SK-N-SH (cell line): ENCODE measurements at regions not wholly inside any gene's neighbourhood (a gene's known extent, or its start where the extent isn't known, plus 50 kb on each side); places are given as distances from the start of the nearest gene placed in this dataset.

Source experiments
- CTCF ChIA-PET: fragments of 300-600, 350-600 bp; formaldehyde crosslinking; extraction: SDS; loops from one replicate; lab custom pipeline; 2021; lab: Yijun Ruan, JAX
- POLR2A ChIA-PET: fragments of 350-600 bp; sonication (Branson Sonifier 250); formaldehyde crosslinking; extraction: SDS; loops from one replicate; lab custom pipeline; 2020; ENCODE audit warnings: antibody characterized with exemption, inconsistent platforms; lab: Yijun Ruan, JAX
- DNase-seq: peaks from one replicate; pipeline ENCODE4 v3.0.0; 2012
- H2AFZ ChIP-seq: fragments of 200-600 bp; sonication (generic); 2 replicates; pipeline ENCODE4 v1.8.1; 2016; ENCODE audit warnings: antibody characterized with exemption, mild to moderate bottlenecking, low read depth
- H3F3A ChIP-seq: fragments of 200-600 bp; sonication (generic); replicated peaks from 2 replicates; pipeline ENCODE3; 2016; ENCODE audit warnings: antibody characterized with exemption, mild to moderate bottlenecking; ENCODE audit not compliant: insufficient read depth
- H3K27ac ChIP-seq, 2 experiments: fragments of 200-500 bp in 1 of 2; fragments of 200-600 bp in 1 of 2; sonication (Bioruptor generic) in 1 of 2; sonication (generic), shearing (Covaris generic) in 1 of 2; 2 replicates each; pipeline versions ENCODE4 v1.5.1 to v1.6.1; 2014 to 2016; ENCODE audit warnings: low read depth in 2 of 2, inconsistent platforms in 1 of 2, low read length in 1 of 2, mild to moderate bottlenecking in 1 of 2, mixed read lengths in 1 of 2
- H3K27me3 ChIP-seq: fragments of 200-600 bp; sonication (generic), shearing (Covaris generic); 2 replicates; pipeline ENCODE4 v1.6.1; 2016; ENCODE audit warnings: mixed run types; ENCODE audit not compliant: insufficient read depth
- H3K36me3 ChIP-seq, 2 experiments: fragments of 200-500 bp in 1 of 2; fragments of 200-600 bp in 1 of 2; sonication (Bioruptor generic) in 1 of 2; sonication (generic) in 1 of 2; replicated peaks in 1 of 2; 2 replicates each; pipeline versions ENCODE3 to v1.5.1; 2014 to 2016; ENCODE audit warnings: low read length in 1 of 2, mild to moderate bottlenecking in 1 of 2; ENCODE audit not compliant: insufficient read depth in 2 of 2, control insufficient read depth in 1 of 2
- H3K4me1 ChIP-seq, 2 experiments: fragments of 200-500 bp in 1 of 2; fragments of 200-600 bp in 1 of 2; sonication (Bioruptor generic) in 1 of 2; sonication (generic), shearing (Covaris generic) in 1 of 2; 2 replicates each; pipeline versions ENCODE4 v1.5.1 to v1.6.1; 2014 to 2016; ENCODE audit warnings: low read depth in 1 of 2, low read length in 1 of 2, mixed run types in 1 of 2; ENCODE audit not compliant: insufficient read depth in 2 of 2, control insufficient read depth in 1 of 2
- H3K4me2 ChIP-seq: fragments of 200-600 bp; sonication (generic), shearing (Covaris generic); 2 replicates; pipeline ENCODE4 v1.6.1; 2017; ENCODE audit warnings: mixed run types
- H3K4me3 ChIP-seq, 2 experiments: fragments of 200-500 bp in 1 of 2; fragments of 200-600 bp in 1 of 2; sonication (Bioruptor generic) in 1 of 2; sonication (generic), shearing (Covaris generic) in 1 of 2; 2 replicates each; pipeline versions ENCODE4 v1.5.1 to v1.8.1; 2014 to 2016; ENCODE audit warnings: low read depth in 2 of 2, inconsistent platforms in 1 of 2, low read length in 1 of 2, mild to moderate bottlenecking in 1 of 2, mixed read lengths in 1 of 2, moderate library complexity in 1 of 2
- H3K79me2 ChIP-seq: fragments of 200-600 bp; sonication (generic); 2 replicates; pipeline ENCODE4 v1.8.1; 2017; ENCODE audit warnings: mild to moderate bottlenecking; ENCODE audit not compliant: insufficient read depth
- H3K9ac ChIP-seq: fragments of 200-600 bp; sonication (generic); 2 replicates; pipeline ENCODE4 v1.6.1; 2017; ENCODE audit warnings: mixed run types
- H3K9me2 ChIP-seq: fragments of 200-600 bp; sonication (generic); 2 replicates; pipeline ENCODE4 v1.6.1; 2017; ENCODE audit warnings: mixed run types
- H3K9me3 ChIP-seq: fragments of 200-600 bp; sonication (generic); 2 replicates; pipeline ENCODE4 v1.6.1; 2017; ENCODE audit warnings: mixed run types, mild to moderate bottlenecking, moderate library complexity
- H4K20me1 ChIP-seq: fragments of 200-600 bp; sonication (generic); 2 replicates; pipeline ENCODE4 v1.6.1; 2017; ENCODE audit warnings: mild to moderate bottlenecking, mixed run types; ENCODE audit not compliant: insufficient read depth
- CTCF ChIP-seq: fragments of 200-600 bp; sonication (generic); IDR thresholded peaks from 2 replicates; pipeline ENCODE4 v1.6.1; 2017; ENCODE audit warnings: antibody characterized with exemption, mild to moderate bottlenecking, moderate library complexity
- ELF1 ChIP-seq: IDR thresholded peaks from 2 replicates; pipeline ENCODE4 v1.4.0; 2012
- EZH2phosphoT487 ChIP-seq: fragments of 200-600 bp; sonication (generic); IDR thresholded peaks from 2 replicates; pipeline ENCODE4 v1.6.1; 2017; ENCODE audit warnings: low read depth, mixed run types, mild to moderate bottlenecking, antibody characterized with exemption, moderate library complexity, borderline replicate concordance
- GABPA ChIP-seq: IDR thresholded peaks from 2 replicates; pipeline ENCODE4 v1.4.0; 2012; ENCODE audit warnings: low read depth, mild to moderate bottlenecking
- GATA2 ChIP-seq: sonication (generic); formaldehyde crosslinking; IDR thresholded peaks from 2 replicates; pipeline ENCODE4 v1.5.0; 2020; ENCODE audit warnings: mild to moderate bottlenecking, missing genetic modification reagents
- IRF3 ChIP-seq: fragments of 150-350 bp; IDR thresholded peaks from 2 replicates; pipeline ENCODE4 v1.6.1; 2016; ENCODE audit warnings: mild to moderate bottlenecking, low read depth, low read length
- JUND ChIP-seq: IDR thresholded peaks from 2 replicates; pipeline ENCODE4 v1.4.0; 2012
- MAX ChIP-seq: IDR thresholded peaks from 2 replicates; pipeline ENCODE4 v1.4.0; 2012; ENCODE audit warnings: low read depth
- MEF2A ChIP-seq: IDR thresholded peaks from 2 replicates; pipeline ENCODE4 v1.4.0; 2012; ENCODE audit warnings: low read depth, borderline replicate concordance
- MXI1 ChIP-seq: IDR thresholded peaks from 2 replicates; pipeline ENCODE4 v1.6.1; 2012; ENCODE audit warnings: mild to moderate bottlenecking, low read depth, low read length, improper control_type of control experiment
- NFIC ChIP-seq: IDR thresholded peaks from 2 replicates; pipeline ENCODE4 v1.4.0; 2012; ENCODE audit warnings: borderline replicate concordance
- POLR2AphosphoS5 ChIP-seq: IDR thresholded peaks from 2 replicates; pipeline ENCODE4 v1.6.1; 2012; ENCODE audit warnings: low read depth, low read length
- RAD21 ChIP-seq: IDR thresholded peaks from 2 replicates; pipeline ENCODE4 v1.6.1; 2012; ENCODE audit warnings: mild to moderate bottlenecking, low read length
- RCOR1 ChIP-seq: fragments of 150-350 bp; IDR thresholded peaks from 2 replicates; pipeline ENCODE4 v1.6.1; 2017; ENCODE audit warnings: antibody characterized with exemption, low read length
- RXRA ChIP-seq: IDR thresholded peaks from 2 replicates; pipeline ENCODE4 v1.4.0; 2012; ENCODE audit warnings: low read depth, mild to moderate bottlenecking, borderline replicate concordance
- SIN3A ChIP-seq: IDR thresholded peaks from 2 replicates; pipeline ENCODE4 v1.6.1; 2012; ENCODE audit warnings: low read depth, mild to moderate bottlenecking, low read length, moderate library complexity, borderline replicate concordance
- TAF1 ChIP-seq: IDR thresholded peaks from 2 replicates; pipeline ENCODE4 v1.6.1; 2012; ENCODE audit warnings: low read depth, mild to moderate bottlenecking, low read length, moderate library complexity, borderline replicate concordance
- TCF12 ChIP-seq: IDR thresholded peaks from 2 replicates; pipeline ENCODE4 v1.4.0; 2012
- TEAD4 ChIP-seq: IDR thresholded peaks from 2 replicates; pipeline ENCODE4 v1.4.0; 2012; ENCODE audit warnings: mild to moderate bottlenecking, borderline replicate concordance; ENCODE audit not compliant: insufficient read depth
- USF1 ChIP-seq: IDR thresholded peaks from 2 replicates; pipeline ENCODE4 v1.4.0; 2012; ENCODE audit warnings: low read depth, borderline replicate concordance
- YY1 ChIP-seq: IDR thresholded peaks from 2 replicates; pipeline ENCODE4 v1.4.0; 2012; ENCODE audit warnings: low read depth, mild to moderate bottlenecking
- WGBS: methylation state at CpG from one replicate; pipeline ENCODE4 v1.1.6; 2017; ENCODE audit warnings: low lambda C conversion rate; 5-methylcytosine and 5-hydroxymethylcytosine counted together

- DNase-seq = no peak
- Histone ChIP-seq H3K27ac (no peak overlapping the region), H3K4me3 (no peak overlapping the region), H3F3A (no peaks in the 10 kb centered on the region), H3K9ac (no peak overlapping the region), H2AFZ (no peak overlapping the region), H3K27me3 (no peaks in the 10 kb centered on the region), H3K79me2 (no peaks in the 10 kb centered on the region), H4K20me1 (no peaks in the 10 kb centered on the region), H3K9me3 (no peaks in the 10 kb centered on the region), H3K4me2 (no peak overlapping the region), H3K9me2 (0 out of 2 replicates have a peak, but pooled peaks cover under 1% of the 10 kb centered on the region), H3K4me1 (no peaks in the 10 kb centered on the region), H3K36me3 (no peaks in the 10 kb centered on the region)
- POLR2A ChIA-PET = no interaction called here
- WGBS = 8% methylated on average over 1 of the region's 1 CpG
- no peak for TF ChIP-seq RXRA
- TF ChIP-seq MXI1 = no peak
- no peak for TF ChIP-seq MEF2A
- no peak for TF ChIP-seq RCOR1
- no peak for TF ChIP-seq POLR2AphosphoS5
- no peak for TF ChIP-seq MAX
- TF ChIP-seq TEAD4 = no peak
- TF ChIP-seq GABPA = no peak
- no peak for TF ChIP-seq EZH2phosphoT487
- TF ChIP-seq TAF1 = no peak
- TF ChIP-seq ELF1 = no peak
- TF ChIP-seq SIN3A = no peak
- no peak for TF ChIP-seq USF1
- no peak for TF ChIP-seq GATA2 (CRISPR knock-in tag)
- no peak for TF ChIP-seq CTCF
- TF ChIP-seq RAD21 = no peak
- no peak for TF ChIP-seq NFIC
- TF ChIP-seq YY1 = no peak
- CTCF ChIA-PET = no interaction called here
Observed at GRCh38 chr5:147983742-147984141, 77.4 kb upstream of the C5orf46 start.

- DNase-seq = no peak
- POLR2A ChIA-PET = no interaction called here
- no peaks in the 10 kb centered on the region; the same call in 1 of the 2 replicates for H3K9me3 ChIP-seq
- 32% methylated on average over 1 of the region's 1 CpG for WGBS
- no peak overlapping the region for H3K4me2 ChIP-seq
- H3K4me3 ChIP-seq = no peak overlapping the region
- CTCF ChIA-PET = interaction anchor here (0.9 kb wide), 1 partner anchor 11 kb away, joined by 3 read pairs; no protein-coding TSS in a partner anchor
- H3F3A ChIP-seq = no peaks in the 10 kb centered on the region
- H3K79me2 ChIP-seq = no peaks in the 10 kb centered on the region
- no peak overlapping the region for H2AFZ ChIP-seq
- H3K9ac ChIP-seq = no peak overlapping the region
- no peaks in the 10 kb centered on the region for H3K9me2 ChIP-seq
- H3K4me1 ChIP-seq = no peaks in the 10 kb centered on the region
- no peaks in the 10 kb centered on the region for H3K27me3 ChIP-seq
- TF ChIP-seq JUND = no peak
- TF ChIP-seq TCF12 = no peak
- no peak for TF ChIP-seq RCOR1
- TF ChIP-seq YY1 = no peak
- TF ChIP-seq IRF3 = no peak
- H3K36me3 ChIP-seq = no peaks in the 10 kb centered on the region
- no peak overlapping the region for H3K27ac ChIP-seq
- no peaks in the 10 kb centered on the region for H4K20me1 ChIP-seq
Observed at GRCh38 chr5:147981074-147981473, 74.7 kb upstream of the C5orf46 start.
